ENCODE measurements at regions not wholly inside any gene's neighbourhood (a gene's known extent, or its start where the extent isn't known, plus 50 kb on each side); places are given as distances from the start of the nearest gene placed in this dataset.

- H3K36me3 ChIP-seq, result no peaks in the 10 kb centered on the region
- H3K4me3 ChIP-seq, result no peak overlapping the region
- no peaks in the 10 kb centered on the region for H3K27me3 ChIP-seq
- intact Hi-C loops (cut with DNase I), result no loop called here
- no peaks in the 10 kb centered on the region for H3K9me3 ChIP-seq
- no peaks in the 10 kb centered on the region for H3K4me1 ChIP-seq (ENCODE audit: insufficient read depth)
- 93 to 98% (median 95%) methylated on average over 11 of the region's 11 CpGs for WGBS, 3 donors
- peak in 1 of 5 donors; percentile 28 for DNase-seq
- no peak overlapping the region for H3K27ac ChIP-seq
- TF ChIP-seq CTCF (IDR thresholded peaks at IDR 0.05), result no peak
- no peak for TF ChIP-seq POLR2A (IDR thresholded peaks at IDR 0.05)
- TF ChIP-seq EP300 (IDR thresholded peaks at IDR 0.05), result no peak
These were observed 264.2 kb upstream of the TLE3 start for GRCh38 chr15:70361891-70362290.

GRCh38 chr15:70361106-70361505 is 263.4 kb upstream of the TLE3 start:
- H3K27me3 ChIP-seq, result no peaks in the 10 kb centered on the region
- no peak overlapping the region for H3K27ac ChIP-seq
- no peak overlapping the region for H3K4me3 ChIP-seq
- no peaks in the 10 kb centered on the region for H3K9me3 ChIP-seq
- TF ChIP-seq POLR2A (IDR thresholded peaks at IDR 0.05) (no peak), CTCF (IDR thresholded peaks at IDR 0.05) (no peak), EP300 (IDR thresholded peaks at IDR 0.05) (no peak)
- DNase-seq, result no peak
- H3K36me3 ChIP-seq, result no peaks in the 10 kb centered on the region
- intact Hi-C loops (cut with DNase I), result no loop called here
- WGBS, 3 donors, result 93 to 98% (median 97%) methylated on average over 2 of the region's 2 CpGs
- H3K4me1 ChIP-seq (ENCODE audit: insufficient read depth), result no peaks in the 10 kb centered on the region

GRCh38 chr15:70358871-70359647 is 261.3 kb upstream of the TLE3 start:
- Histone ChIP-seq H3K9me3 (no peaks in the 10 kb centered on the region), H3K27me3 (no peaks in the 10 kb centered on the region), H3K27ac (no peak overlapping the region), H3K4me3 (no peak overlapping the region), H3K4me1 (ENCODE audit: insufficient read depth) (no peaks in the 10 kb centered on the region), H3K36me3 (no peaks in the 10 kb centered on the region)
- intact Hi-C loops (cut with DNase I), result no loop called here
- no peak for DNase-seq
- TF ChIP-seq POLR2A (IDR thresholded peaks at IDR 0.05), result no peak
- 93 to 95% (median 93%) methylated on average over 14 of the region's 14 CpGs for WGBS, 3 donors

- Histone ChIP-seq H3K9me3 (no peaks in the 10 kb centered on the region), H3K36me3 (no peaks in the 10 kb centered on the region), H3K27me3 (no peaks in the 10 kb centered on the region), H3K4me1 (ENCODE audit: insufficient read depth) (no peaks in the 10 kb centered on the region), H3K27ac (no peak overlapping the region), H3K4me3 (no peak overlapping the region)
- intact Hi-C loops (cut with DNase I), result no loop called here
- 92 to 93% (median 93%) methylated on average over 11 of the region's 11 CpGs for WGBS, 3 donors
- no peak for DNase-seq
- TF ChIP-seq CTCF (IDR thresholded peaks at IDR 0.05) (no peak), POLR2A (IDR thresholded peaks at IDR 0.05) (no peak), EP300 (IDR thresholded peaks at IDR 0.05) (no peak)
These were observed 260.5 kb upstream of the TLE3 start for GRCh38 chr15:70358011-70358819.

GRCh38 chr15:70357453-70357852 is 259.7 kb upstream of the TLE3 start:
- WGBS, 3 donors, result 87 to 92% (median 90%) methylated on average over 8 of the region's 8 CpGs
- Histone ChIP-seq H3K4me3 (no peak overlapping the region), H3K4me1 (ENCODE audit: insufficient read depth) (no peaks in the 10 kb centered on the region), H3K9me3 (no peaks in the 10 kb centered on the region), H3K27me3 (no peaks in the 10 kb centered on the region), H3K27ac (no peak overlapping the region), H3K36me3 (no peaks in the 10 kb centered on the region)
- DNase-seq, result no peak
- intact Hi-C loops (cut with DNase I), result no loop called here
- no peak for TF ChIP-seq POLR2A (IDR thresholded peaks at IDR 0.05)
- TF ChIP-seq EP300 (IDR thresholded peaks at IDR 0.05), result no peak
- TF ChIP-seq CTCF (IDR thresholded peaks at IDR 0.05), result no peak
